ENCODE measurements at regions not wholly inside any gene's neighbourhood (a gene's known extent, or its start where the extent isn't known, plus 50 kb on each side); places are given as distances from the start of the nearest gene placed in this dataset.

DNA sequence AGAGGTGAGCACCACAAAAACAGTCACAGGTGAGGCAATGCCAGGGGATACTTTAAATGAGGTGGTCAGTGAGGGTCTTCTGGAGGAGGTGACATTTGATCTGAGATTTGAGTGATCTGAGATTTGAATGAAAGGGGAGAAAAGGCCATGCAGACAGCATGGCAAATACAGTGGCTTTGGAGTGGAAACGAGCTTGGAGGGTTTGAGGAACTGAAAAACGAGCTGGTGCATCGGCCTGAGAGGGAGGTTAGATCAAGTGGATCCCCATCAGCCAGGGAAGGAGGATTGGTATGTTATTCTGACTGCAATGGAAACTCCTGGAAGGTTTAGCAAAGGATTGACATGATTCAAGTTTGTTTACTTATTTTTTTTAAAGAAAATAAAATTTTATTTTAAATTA lies 245.1 kb downstream of the KCNS3 start:
- DNase-seq (ENCODE audit: insufficient read length, low spot score) (no peak), FAIRE-seq (no peak)
- TF ChIP-seq, protein P1, sequence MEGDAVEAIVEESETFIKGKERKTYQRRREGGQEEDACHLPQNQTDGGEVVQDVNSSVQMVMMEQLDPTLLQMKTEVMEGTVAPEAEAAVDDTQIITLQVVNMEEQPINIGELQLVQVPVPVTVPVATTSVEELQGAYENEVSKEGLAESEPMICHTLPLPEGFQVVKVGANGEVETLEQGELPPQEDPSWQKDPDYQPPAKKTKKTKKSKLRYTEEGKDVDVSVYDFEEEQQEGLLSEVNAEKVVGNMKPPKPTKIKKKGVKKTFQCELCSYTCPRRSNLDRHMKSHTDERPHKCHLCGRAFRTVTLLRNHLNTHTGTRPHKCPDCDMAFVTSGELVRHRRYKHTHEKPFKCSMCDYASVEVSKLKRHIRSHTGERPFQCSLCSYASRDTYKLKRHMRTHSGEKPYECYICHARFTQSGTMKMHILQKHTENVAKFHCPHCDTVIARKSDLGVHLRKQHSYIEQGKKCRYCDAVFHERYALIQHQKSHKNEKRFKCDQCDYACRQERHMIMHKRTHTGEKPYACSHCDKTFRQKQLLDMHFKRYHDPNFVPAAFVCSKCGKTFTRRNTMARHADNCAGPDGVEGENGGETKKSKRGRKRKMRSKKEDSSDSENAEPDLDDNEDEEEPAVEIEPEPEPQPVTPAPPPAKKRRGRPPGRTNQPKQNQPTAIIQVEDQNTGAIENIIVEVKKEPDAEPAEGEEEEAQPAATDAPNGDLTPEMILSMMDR (IDR thresholded peaks at IDR 0.05; ENCODE audit: insufficient read depth, missing control alignments), result no peak

DNA sequence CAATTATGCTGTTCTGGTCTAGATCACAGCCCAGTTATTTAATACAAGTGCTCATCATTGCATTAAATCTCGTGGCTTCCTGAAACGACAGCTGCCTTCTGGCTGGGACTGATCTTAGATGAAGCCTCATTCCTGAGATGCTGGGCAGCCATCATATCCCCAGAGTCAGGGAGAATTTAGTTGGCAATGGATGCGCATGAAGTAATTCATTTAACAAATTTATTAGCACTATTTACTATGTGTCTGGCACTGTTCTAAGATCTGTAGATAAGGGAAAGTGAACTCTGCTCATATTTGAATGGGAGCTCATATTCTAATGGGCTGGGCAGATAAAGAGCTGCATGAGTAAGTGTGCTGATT lies 244.7 kb downstream of the KCNS3 start:
- DNase-seq (ENCODE audit: insufficient read length, low spot score), result no peak
- no peak for FAIRE-seq
- TF ChIP-seq, protein P1 (IDR thresholded peaks at IDR 0.05; ENCODE audit: insufficient read depth, missing control alignments), result no peak

DNA sequence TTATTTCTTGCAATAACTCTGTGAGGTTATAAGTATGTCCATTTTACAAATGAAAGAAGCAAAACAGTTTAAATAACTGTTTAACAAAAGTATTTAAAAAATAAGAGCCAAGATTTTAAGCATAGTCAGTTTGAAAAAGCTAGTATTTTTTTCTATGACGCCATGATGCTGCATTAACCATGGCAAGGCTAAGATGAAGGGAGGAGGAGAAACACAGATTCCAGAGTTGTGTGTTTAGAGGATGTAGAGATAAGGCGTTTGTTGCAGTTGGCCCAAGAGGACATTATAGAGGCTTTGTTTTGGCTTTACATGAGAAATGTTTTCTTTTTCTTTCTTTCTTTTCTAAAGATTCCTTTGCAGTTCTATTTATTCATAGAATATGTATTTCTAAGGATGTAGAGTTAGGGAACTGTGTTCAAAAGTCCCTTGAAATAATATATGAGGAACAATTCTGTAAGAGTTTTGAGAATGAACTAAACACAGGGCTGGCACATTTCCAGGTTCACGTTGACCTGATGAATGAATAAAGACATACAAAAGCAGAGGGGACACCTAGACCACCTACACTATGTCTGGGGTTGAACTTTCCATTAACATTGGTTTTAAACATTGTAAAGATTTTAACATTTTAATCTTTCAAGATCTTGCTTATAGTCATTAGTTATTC lies 244.2 kb downstream of the KCNS3 start:
- TF ChIP-seq, protein P1 (IDR thresholded peaks at IDR 0.05; ENCODE audit: insufficient read depth, missing control alignments), result no peak
- DNase-seq (ENCODE audit: insufficient read length, low spot score) (no peak), FAIRE-seq (no peak)

DNA sequence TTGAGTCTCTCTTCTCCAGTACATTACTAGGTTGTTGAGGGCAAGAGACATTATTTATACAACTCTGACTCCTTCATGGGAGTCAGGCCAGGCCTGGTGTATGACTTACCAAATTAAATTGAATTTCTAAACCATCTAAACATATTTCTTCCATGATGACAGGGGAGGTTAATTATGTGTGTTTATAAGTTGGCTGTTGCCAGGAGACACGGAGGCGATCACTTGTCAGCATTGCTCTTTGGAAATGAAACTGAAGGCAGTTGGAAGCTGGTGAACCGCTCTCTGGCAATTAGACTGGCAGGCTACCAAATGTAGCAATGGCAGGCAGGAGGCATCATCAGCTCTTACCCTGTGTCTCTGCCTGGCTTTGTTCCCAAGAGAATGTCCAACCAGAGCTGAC lies 241.4 kb downstream of the KCNS3 start:
- no peak for DNase-seq (ENCODE audit: insufficient read length, low spot score)
- FAIRE-seq, result no peak

DNA sequence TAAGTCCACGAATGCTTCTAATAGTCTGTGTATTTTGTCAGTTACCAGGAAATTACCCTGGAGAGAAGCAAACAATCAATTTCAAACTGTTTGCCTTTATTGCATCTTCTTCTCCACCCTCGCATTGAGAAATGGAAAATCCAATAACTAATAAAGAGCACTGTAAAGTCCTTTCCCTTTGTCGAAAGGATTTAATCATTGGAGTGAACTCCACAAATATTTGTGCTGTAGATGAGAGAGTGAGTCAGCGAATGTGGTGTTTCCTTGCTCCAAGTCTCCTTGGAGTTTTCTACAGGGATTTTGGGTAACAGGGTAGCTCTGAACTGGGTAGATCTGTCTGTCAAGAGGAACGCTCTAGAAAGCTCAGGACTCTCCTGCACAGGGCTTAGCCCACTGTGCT lies 240.2 kb downstream of the KCNS3 start:
- no peak for DNase-seq (ENCODE audit: insufficient read length, low spot score)
- no peak for FAIRE-seq
- TF ChIP-seq, protein P1 (IDR thresholded peaks at IDR 0.05; ENCODE audit: insufficient read depth, missing control alignments), result no peak

More for the DNA sequence above, 241.4 kb downstream of the KCNS3 start:
- TF ChIP-seq, protein P1 (IDR thresholded peaks at IDR 0.05; ENCODE audit: insufficient read depth, missing control alignments), result no peak

DNA sequence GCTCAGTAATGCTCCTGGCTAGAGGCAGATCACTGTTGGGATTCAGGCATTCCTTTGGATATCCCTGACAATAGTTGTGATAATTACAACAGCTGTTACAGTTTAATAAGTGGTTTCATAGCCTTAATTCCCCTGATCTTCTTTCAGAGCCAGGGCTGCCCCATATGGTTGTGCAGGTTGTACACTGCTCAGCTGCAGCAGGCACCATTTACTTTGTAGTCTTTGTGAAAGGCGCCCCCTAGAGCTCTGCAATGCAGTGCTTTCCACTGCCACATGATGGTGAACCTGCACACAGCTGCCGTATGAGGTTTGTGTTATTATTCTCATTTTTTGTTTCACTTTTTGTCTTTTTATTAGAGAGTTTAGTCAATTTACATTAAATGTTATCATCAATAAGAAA lies 239.1 kb downstream of the KCNS3 start:
- DNase-seq (ENCODE audit: insufficient read length, low spot score) (peak; percentile 18), FAIRE-seq (no peak)
- TF ChIP-seq, protein P1 (IDR thresholded peaks at IDR 0.05; ENCODE audit: insufficient read depth, missing control alignments), result peak; percentile 46

DNA sequence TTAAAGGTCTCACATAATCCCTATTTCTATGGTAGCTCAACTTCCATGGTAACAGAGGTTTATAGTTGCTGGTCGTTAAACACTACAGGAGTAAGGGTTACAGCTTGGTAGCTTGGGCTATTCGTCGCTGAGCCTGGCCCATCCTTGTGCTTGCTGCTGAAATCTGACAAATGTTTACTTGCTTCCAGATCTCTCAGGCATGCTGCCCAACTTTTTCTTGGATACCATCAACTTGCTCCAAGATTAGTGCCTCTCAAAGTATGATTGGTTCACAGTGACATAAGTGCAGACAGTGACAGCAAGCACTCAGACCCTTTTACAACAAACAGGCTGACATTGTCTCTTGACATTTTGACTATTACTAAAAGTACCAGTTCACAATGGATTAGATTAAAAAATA lies 231.8 kb downstream of the KCNS3 start:
- FAIRE-seq (no peak), DNase-seq (ENCODE audit: insufficient read length, low spot score) (no peak)
- TF ChIP-seq, protein P1 (IDR thresholded peaks at IDR 0.05; ENCODE audit: insufficient read depth, missing control alignments), result no peak

Measured in D721Med (cell line).